ENCODE measurements at regions not wholly inside any gene's neighbourhood (a gene's known extent, or its start where the extent isn't known, plus 50 kb on each side); places are given as distances from the start of the nearest gene placed in this dataset.

- TF ChIP-seq, protein P1, sequence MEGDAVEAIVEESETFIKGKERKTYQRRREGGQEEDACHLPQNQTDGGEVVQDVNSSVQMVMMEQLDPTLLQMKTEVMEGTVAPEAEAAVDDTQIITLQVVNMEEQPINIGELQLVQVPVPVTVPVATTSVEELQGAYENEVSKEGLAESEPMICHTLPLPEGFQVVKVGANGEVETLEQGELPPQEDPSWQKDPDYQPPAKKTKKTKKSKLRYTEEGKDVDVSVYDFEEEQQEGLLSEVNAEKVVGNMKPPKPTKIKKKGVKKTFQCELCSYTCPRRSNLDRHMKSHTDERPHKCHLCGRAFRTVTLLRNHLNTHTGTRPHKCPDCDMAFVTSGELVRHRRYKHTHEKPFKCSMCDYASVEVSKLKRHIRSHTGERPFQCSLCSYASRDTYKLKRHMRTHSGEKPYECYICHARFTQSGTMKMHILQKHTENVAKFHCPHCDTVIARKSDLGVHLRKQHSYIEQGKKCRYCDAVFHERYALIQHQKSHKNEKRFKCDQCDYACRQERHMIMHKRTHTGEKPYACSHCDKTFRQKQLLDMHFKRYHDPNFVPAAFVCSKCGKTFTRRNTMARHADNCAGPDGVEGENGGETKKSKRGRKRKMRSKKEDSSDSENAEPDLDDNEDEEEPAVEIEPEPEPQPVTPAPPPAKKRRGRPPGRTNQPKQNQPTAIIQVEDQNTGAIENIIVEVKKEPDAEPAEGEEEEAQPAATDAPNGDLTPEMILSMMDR (IDR thresholded peaks at IDR 0.05; ENCODE audit: extremely low read depth, missing control alignments): no peak
- no peak for DNase-seq (ENCODE audit: low spot score)
Observed at GRCh38 chr2:172282944-172283343, 144.4 kb upstream of the ITGA6 start.

- TF ChIP-seq, protein P1 (IDR thresholded peaks at IDR 0.05; ENCODE audit: extremely low read depth, missing control alignments): no peak
- DNase-seq (ENCODE audit: low spot score): no peak
Observed at GRCh38 chr2:172283476-172283875, 143.9 kb upstream of the ITGA6 start.

GRCh38 chr2:172284209-172284608 is 143.2 kb upstream of the ITGA6 start:
- DNase-seq (ENCODE audit: low spot score): no peak
- TF ChIP-seq, protein P1 (IDR thresholded peaks at IDR 0.05; ENCODE audit: extremely low read depth, missing control alignments): no peak

DNA sequence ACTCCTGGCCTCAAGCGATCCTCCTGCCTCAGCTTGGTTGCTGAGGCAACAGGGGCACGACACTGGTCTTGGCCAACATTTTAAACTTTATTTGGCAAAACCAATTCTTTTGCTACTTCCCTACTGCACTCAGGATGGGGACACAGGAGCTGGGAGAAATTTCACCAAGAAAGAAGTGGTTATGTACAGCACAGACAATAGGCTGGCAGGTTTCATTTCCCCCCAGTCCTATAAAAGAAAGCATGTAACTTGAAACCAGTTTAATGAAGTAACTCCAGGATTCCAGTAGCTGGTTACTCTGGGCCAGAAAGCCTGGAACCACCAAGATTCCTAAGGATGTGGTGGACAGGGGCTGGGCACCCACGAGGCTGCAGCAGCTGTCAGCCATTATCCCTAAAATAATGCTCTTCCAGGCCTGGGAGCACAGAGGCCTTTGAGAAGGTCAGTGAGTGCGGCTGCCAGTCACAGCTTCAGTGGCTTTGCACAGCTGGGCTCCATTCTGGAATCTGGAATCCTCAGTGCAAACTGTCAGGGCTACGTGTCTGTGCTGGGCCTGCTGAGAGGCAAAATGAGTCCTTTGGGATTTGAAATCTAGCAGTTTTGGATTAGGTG is 142.3 kb upstream of the ITGA6 start:
- DNase-seq (ENCODE audit: low spot score): no peak
- TF ChIP-seq, protein P1 (IDR thresholded peaks at IDR 0.05; ENCODE audit: extremely low read depth, missing control alignments): no peak

- DNase-seq (ENCODE audit: low spot score): no peak
- TF ChIP-seq, protein P1 (IDR thresholded peaks at IDR 0.05; ENCODE audit: extremely low read depth, missing control alignments): no peak
Observed at GRCh38 chr2:172285760-172286159, 141.6 kb upstream of the ITGA6 start.

- TF ChIP-seq, protein P1 (IDR thresholded peaks at IDR 0.05; ENCODE audit: extremely low read depth, missing control alignments): no peak
- DNase-seq (ENCODE audit: low spot score): no peak
Observed at GRCh38 chr2:172287190-172287589, 140.2 kb upstream of the ITGA6 start.

- no peak for DNase-seq (ENCODE audit: low spot score)
- TF ChIP-seq, protein P1 (IDR thresholded peaks at IDR 0.05; ENCODE audit: extremely low read depth, missing control alignments): no peak
Observed at GRCh38 chr2:172287605-172288315, 139.6 kb upstream of the ITGA6 start.
